Fibroblast of skin of right biceps (primary cell): ENCODE measurements at regions not wholly inside any gene's neighbourhood (a gene's known extent, or its start where the extent isn't known, plus 50 kb on each side); places are given as distances from the start of the nearest gene placed in this dataset.

Source experiments
- DNase-seq: peaks from one replicate; pipeline ENCODE4 v3.0.0-alpha.2; 2013

GRCh38 chr6:132977413-132977812, 163.0 kb downstream of the RPS12 start:
- no peak for DNase-seq

- no peak for DNase-seq
Observed at GRCh38 chr6:132978685-132979084, 164.3 kb downstream of the RPS12 start.

- DNase-seq, result no peak
Observed at GRCh38 chr6:132993738-132994137, 179.4 kb downstream of the RPS12 start.

GRCh38 chr6:132995009-132995408, 180.6 kb downstream of the RPS12 start:
- no peak for DNase-seq

- no peak for DNase-seq
Observed at GRCh38 chr6:132995432-132995831, 181.1 kb downstream of the RPS12 start.

- no peak for DNase-seq
Observed at GRCh38 chr6:132998418-132998817, 184.0 kb downstream of the RPS12 start.

- DNase-seq, result no peak
Observed at GRCh38 chr6:133001040-133001565, 186.7 kb downstream of the RPS12 start.

- no peak for DNase-seq
Observed at GRCh38 chr6:133004304-133004884, 190.0 kb downstream of the RPS12 start.

- no peak for DNase-seq
Observed at GRCh38 chr6:133012774-133013173, 198.4 kb downstream of the RPS12 start.

- DNase-seq, result no peak
Observed at GRCh38 chr6:133016631-133017030, 202.3 kb downstream of the RPS12 start.

GRCh38 chr6:133017581-133017980, 203.2 kb downstream of the RPS12 start:
- peak; percentile 46 for DNase-seq

GRCh38 chr6:133026705-133027104, 212.3 kb downstream of the RPS12 start:
- DNase-seq, result no peak

GRCh38 chr6:133033263-133033662, 207.9 kb upstream of the EYA4 start:
- DNase-seq, result peak; percentile 7

GRCh38 chr6:133034509-133035206, 206.5 kb upstream of the EYA4 start:
- DNase-seq, result no peak

GRCh38 chr6:133040094-133040802, 200.9 kb upstream of the EYA4 start:
- peak; percentile 57 for DNase-seq

- DNase-seq, result no peak
Observed at GRCh38 chr6:133040803-133041419, 200.2 kb upstream of the EYA4 start.

- no peak for DNase-seq
Observed at GRCh38 chr6:133042550-133043120, 198.5 kb upstream of the EYA4 start.

GRCh38 chr6:133046576-133046975, 194.6 kb upstream of the EYA4 start:
- DNase-seq, result no peak

- DNase-seq, result no peak
Observed at GRCh38 chr6:133047065-133047665, 194.0 kb upstream of the EYA4 start.

- no peak for DNase-seq
Observed at GRCh38 chr6:133047706-133048105, 193.5 kb upstream of the EYA4 start.

- DNase-seq, result no peak
Observed at GRCh38 chr6:133051240-133051639, 189.9 kb upstream of the EYA4 start.

- DNase-seq, result no peak
Observed at GRCh38 chr6:133052465-133052864, 188.7 kb upstream of the EYA4 start.
